GM12874 (cell line): ENCODE measurements at regions not wholly inside any gene's neighbourhood (a gene's known extent, or its start where the extent isn't known, plus 50 kb on each side); places are given as distances from the start of the nearest gene placed in this dataset.

Experiments
- TF ChIP-seq, protein P1 (sequence below): IDR thresholded peaks from 2 replicates; pipeline ENCODE4 v1.5.1; 2011; ENCODE audit warnings: low read depth, mild to moderate bottlenecking, control low read depth, low read length, moderate library complexity; ENCODE audit not compliant: insufficient read depth

DNA sequence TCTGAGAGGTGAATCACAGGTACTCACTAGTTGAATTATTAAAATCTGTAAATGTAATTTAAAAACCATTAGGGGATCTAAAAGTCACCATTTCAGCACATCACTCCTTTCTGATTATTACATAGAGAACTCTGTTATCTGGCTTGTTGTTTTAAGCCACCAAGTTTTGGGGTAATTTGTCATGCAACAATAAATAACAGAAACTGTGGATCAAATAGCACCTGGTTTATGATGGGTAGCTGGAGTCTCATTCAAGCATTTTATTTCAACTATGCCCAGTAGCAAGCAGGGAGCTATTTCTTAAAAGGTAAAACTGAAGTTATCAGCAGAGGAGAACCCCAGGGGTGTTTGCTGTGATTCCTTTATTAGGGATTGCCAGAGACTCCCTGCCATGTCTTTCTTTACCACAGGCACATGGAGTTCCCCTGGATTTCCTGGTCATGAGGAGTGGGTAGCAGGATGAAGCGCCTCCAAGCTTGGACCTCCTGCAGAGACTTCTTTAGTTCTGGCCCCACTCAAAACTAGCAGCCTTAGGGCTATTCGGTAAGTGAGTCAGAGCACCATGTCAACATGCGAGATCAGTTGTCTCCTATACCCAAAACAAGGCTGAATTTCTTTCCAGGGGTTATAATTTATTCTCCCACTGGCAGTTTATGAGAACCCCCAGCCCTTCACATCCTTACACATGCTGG is 179.2 kb downstream of the GIPC2 start:
- TF ChIP-seq, protein P1, sequence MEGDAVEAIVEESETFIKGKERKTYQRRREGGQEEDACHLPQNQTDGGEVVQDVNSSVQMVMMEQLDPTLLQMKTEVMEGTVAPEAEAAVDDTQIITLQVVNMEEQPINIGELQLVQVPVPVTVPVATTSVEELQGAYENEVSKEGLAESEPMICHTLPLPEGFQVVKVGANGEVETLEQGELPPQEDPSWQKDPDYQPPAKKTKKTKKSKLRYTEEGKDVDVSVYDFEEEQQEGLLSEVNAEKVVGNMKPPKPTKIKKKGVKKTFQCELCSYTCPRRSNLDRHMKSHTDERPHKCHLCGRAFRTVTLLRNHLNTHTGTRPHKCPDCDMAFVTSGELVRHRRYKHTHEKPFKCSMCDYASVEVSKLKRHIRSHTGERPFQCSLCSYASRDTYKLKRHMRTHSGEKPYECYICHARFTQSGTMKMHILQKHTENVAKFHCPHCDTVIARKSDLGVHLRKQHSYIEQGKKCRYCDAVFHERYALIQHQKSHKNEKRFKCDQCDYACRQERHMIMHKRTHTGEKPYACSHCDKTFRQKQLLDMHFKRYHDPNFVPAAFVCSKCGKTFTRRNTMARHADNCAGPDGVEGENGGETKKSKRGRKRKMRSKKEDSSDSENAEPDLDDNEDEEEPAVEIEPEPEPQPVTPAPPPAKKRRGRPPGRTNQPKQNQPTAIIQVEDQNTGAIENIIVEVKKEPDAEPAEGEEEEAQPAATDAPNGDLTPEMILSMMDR: no peak

DNA sequence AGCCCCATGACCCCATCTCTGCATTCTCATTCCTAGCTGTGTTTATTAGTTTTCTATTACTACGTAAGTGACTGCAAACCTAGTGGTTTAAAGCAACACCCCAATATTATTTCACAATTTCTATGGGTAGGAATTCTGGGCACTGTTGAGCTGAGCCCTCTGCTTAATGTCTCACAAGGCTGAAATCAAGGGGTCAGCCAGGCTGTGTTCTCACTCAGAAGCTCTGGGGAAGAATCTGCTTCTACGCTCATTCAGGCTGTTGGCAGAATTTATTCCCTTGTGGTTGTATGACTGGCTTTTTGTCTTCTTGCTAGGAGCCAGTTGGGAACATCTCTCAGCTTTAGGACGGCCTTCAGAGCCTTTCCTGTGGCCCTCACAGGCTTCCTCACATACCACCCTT is 181.0 kb downstream of the GIPC2 start:
- TF ChIP-seq, protein P1: no peak

DNA sequence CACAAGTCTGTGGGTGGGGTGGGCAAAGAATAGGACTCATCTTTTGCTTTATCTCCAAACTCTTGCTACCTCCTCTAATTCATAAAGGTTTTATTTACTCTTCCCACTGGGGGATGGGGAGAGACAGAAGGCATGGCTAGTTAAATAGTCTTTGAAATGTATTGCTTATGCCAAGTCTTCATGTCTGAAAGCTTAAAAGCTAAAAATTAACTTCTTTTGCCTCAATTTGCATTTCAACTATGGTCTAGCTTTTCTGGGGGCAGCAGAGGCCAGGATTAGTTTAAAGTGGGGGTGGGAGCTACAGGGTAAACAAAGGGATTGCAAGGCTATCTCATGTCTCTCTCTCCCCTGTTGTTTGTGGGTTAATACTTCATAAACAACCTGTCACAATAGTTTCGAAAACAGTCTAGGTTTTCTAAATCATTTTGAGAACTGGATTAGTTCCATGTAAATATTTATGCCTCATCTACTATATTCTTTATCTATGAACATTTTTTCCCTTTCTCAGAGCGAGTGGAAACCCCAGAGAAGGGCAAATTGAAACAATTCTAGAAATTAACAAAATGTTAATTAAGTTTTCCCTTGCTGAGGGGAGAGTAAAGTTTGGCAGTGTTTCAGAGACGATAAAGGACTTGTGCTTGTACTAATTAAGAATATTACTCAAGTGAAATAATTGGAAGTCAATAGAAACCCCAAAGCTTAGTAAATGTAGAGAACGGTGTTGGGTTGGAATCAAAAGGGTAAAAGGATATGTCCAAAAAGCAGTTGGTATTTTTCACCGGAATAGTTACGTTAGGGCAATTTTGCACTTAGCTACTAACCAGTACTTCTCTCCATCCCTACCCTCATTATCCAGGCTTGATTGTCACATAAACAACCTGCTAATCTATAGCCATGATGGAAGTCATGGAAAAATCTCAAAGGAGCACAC is 182.2 kb downstream of the GIPC2 start:
- TF ChIP-seq, protein P1: no peak

DNA sequence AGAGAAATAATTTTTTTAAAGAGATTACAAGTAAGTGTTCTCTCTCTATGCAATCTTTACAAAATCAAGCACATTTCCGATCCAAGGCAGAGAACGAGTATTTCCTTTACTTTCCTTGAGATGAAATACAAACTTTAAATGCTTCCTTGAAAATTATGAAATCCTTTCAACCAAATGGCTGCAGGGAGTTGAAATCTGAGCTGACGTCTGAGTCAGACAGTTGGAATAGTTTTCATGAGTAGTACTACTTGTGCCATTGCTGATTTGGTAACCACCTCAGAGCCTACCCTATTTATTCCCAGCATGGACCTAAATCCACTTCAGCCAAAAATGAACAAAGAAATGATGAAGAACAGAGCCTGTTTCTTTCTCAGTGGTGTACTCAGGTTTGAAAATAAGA is 183.6 kb downstream of the GIPC2 start:
- TF ChIP-seq, protein P1: no peak

DNA sequence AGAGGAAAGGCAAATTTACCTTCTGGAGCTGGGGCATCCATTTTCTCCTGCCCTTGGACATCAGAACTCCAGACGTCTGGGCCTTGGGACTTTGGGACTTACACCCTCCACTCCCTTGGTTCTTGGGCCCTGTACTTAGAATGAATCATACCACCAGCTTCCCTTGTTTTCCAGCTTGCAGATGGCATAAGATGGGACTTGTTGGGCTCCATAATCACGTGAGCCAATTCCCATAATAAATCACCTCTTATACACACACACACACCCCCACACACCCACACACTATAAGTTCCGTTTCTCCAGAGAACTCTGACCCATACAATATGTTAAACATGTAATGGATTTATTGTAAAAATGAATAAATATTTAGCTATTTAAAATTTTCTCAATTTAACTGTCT is 185.7 kb downstream of the GIPC2 start:
- TF ChIP-seq, protein P1: no peak

DNA sequence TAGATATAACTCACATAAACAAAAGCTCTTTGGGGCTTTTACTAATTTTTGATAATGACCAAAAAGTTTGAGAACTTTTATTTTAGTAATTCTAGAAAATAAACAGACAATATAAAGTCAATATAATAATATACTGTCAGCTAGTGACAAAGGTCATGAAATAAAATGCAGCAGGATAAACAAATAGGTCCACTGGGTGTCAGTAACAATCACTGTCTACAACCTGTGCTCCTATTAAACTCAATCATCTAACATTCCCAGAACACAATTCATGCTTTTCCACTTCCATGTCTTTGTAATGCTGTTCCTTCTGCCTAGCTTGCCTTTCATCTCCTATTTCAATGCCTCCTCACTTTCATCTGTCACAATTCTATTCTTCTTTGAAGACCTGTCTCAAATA is 186.1 kb downstream of the GIPC2 start:
- TF ChIP-seq, protein P1: no peak

DNA sequence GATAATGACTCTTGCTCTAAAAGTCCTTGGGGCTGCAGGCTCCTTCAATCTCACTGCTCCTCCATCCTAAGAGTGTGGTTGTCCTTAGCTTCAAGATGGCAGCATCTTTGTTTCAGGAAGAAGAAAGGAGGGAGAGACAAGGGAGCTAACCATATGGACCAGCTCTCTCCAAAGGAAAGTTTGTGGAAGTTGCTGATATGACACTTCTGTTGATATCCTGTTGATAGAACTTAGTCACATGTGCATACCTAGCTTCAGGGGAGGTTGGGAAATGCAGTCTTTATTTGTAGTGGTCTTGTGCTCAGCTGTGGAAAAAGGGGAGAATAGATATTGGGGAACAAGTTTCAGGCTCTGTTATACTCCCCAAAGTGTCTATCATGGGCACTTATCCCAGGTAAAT is 186.9 kb downstream of the GIPC2 start:
- TF ChIP-seq, protein P1: no peak
